Panc1 (cell line): ENCODE measurements at regions not wholly inside any gene's neighbourhood (a gene's known extent, or its start where the extent isn't known, plus 50 kb on each side); places are given as distances from the start of the nearest gene placed in this dataset.

Experiments used
- ATAC-seq: fragments of 200-7000 bp; cut with Tn5 transposase; 2 replicates; pipeline ENCODE4 v1.9.1; 2020; ENCODE audit warnings: mild to moderate bottlenecking, moderate library complexity
- BruUV-seq: library from RNA; stranded (reverse); fragments of 400-500 nt; replicated peaks from 2 replicates; lab custom pipeline; 2021; lab: Mats Ljungman, UMichigan
- CTCF ChIA-PET: fragments of 300-600 bp; sonication (Branson Sonifier 250); formaldehyde crosslinking; loops from one replicate; lab custom pipeline; 2022; ENCODE audit warnings: antibody characterized with exemption; lab: Charles Lee
- POLR2A ChIA-PET: fragments of 300-600 bp; sonication (Branson Sonifier 250); formaldehyde crosslinking; loops from one replicate; lab custom pipeline; 2022; ENCODE audit warnings: antibody characterized with exemption; lab: Charles Lee
- DNase-seq: peaks from one replicate; pipeline ENCODE4 v3.0.0-alpha.2; 2010; ENCODE audit warnings: low read depth, low spot score
- H3K27ac ChIP-seq: 2 replicates; pipeline ENCODE4 v1.5.1; 2011; ENCODE audit warnings: mild to moderate bottlenecking, low read length, inconsistent platforms
- H3K27me3 ChIP-seq: fragments of 200-500 bp; sonication (Bioruptor generic); 2 replicates; pipeline ENCODE4 v1.6.0; 2014; ENCODE audit warnings: low read length, inconsistent platforms; ENCODE audit not compliant: control insufficient read depth, insufficient read depth
- H3K36me3 ChIP-seq: fragments of 200-500 bp; sonication (Bioruptor generic); 2 replicates; pipeline ENCODE4 v1.5.1; 2014; ENCODE audit warnings: inconsistent platforms, mild to moderate bottlenecking, low read length, moderate library complexity; ENCODE audit not compliant: control insufficient read depth, insufficient read depth
- H3K4me1 ChIP-seq: 2 replicates; pipeline ENCODE4 v1.5.1; 2011; ENCODE audit warnings: inconsistent platforms, mild to moderate bottlenecking, low read length, moderate library complexity; ENCODE audit not compliant: control insufficient read depth, insufficient read depth
- H3K4me3 ChIP-seq, 2 experiments: 2 replicates each; pipeline ENCODE4 v1.5.1; 2011 to 2012; ENCODE audit warnings: low read depth in 2 of 2, low read length in 2 of 2, mild to moderate bottlenecking in 2 of 2, inconsistent platforms in 1 of 2, moderate library complexity in 1 of 2
- H3K9me3 ChIP-seq: fragments of 200-500 bp; sonication (Bioruptor generic); 2 replicates; pipeline ENCODE4 v1.5.1; 2014; ENCODE audit warnings: low read depth, mild to moderate bottlenecking, inconsistent platforms, low read length, moderate library complexity; ENCODE audit not compliant: control insufficient read depth, insufficient read depth
- POLR2AphosphoS5 ChIP-seq: IDR thresholded peaks from 2 replicates; pipeline ENCODE4 v1.6.1; 2012; ENCODE audit warnings: mild to moderate bottlenecking, low read depth, low read length, moderate library complexity
- SIN3A ChIP-seq: IDR thresholded peaks from 2 replicates; pipeline ENCODE4 v1.6.1; 2012; ENCODE audit warnings: low read depth, mild to moderate bottlenecking, low read length, moderate library complexity, borderline replicate concordance; ENCODE audit not compliant: insufficient read depth
- TCF7L2 ChIP-seq: IDR thresholded peaks from 2 replicates; pipeline ENCODE4 v1.6.1; 2011; ENCODE audit warnings: mild to moderate bottlenecking, low read depth, low read length, inconsistent platforms
- in situ Hi-C: cut with HindIII; loops from 2 replicates; pipeline ENCODE4 v1.10.0; 2016; ENCODE audit warnings: low sequenced_read_pairs, low pct_unique_long_range_greater_than_20kb
- intact Hi-C: fragments of 100-400 bp; cut with micrococcal nuclease; formaldehyde crosslinking; loops from one replicate; pipeline ENCODE4 v1.10.0; 2022; ENCODE audit not compliant: unreplicated experiment
- TF ChIP-seq, protein P1 (sequence below), 2 experiments: IDR thresholded peaks; 2 replicates each; pipeline ENCODE4 v1.6.1; 2011 to 2012; ENCODE audit warnings: low read depth in 2 of 2, control low read depth in 1 of 2, low read length in 1 of 2, mild to moderate bottlenecking in 1 of 2, moderate library complexity in 1 of 2; ENCODE audit not compliant: insufficient read depth in 1 of 2
- TF ChIP-seq, protein P2 (sequence below): fragments of 450-650 bp; IDR thresholded peaks from 2 replicates; pipeline ENCODE4 v1.5.1; 2017; ENCODE audit warnings: mild to moderate bottlenecking

DNA sequence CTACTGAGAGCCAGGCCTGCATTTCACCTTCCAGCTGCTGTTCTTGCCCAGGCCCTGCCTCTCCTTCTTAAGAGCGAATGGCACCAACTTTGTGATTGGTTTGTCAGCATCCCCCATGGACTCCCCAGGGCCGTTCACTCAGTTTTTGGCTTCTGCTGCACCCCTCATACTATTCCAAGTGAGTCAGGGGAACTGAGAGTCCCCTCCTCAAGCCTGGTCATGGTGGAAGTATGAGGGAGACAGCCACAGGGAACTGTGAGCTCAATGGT lies 62.4 kb upstream of the ANTXRL start:
- CTCF ChIA-PET = no interaction called here
- TF ChIP-seq SIN3A (no peak), TCF7L2 (no peak), POLR2AphosphoS5 (no peak)
- TF ChIP-seq, protein P1, sequence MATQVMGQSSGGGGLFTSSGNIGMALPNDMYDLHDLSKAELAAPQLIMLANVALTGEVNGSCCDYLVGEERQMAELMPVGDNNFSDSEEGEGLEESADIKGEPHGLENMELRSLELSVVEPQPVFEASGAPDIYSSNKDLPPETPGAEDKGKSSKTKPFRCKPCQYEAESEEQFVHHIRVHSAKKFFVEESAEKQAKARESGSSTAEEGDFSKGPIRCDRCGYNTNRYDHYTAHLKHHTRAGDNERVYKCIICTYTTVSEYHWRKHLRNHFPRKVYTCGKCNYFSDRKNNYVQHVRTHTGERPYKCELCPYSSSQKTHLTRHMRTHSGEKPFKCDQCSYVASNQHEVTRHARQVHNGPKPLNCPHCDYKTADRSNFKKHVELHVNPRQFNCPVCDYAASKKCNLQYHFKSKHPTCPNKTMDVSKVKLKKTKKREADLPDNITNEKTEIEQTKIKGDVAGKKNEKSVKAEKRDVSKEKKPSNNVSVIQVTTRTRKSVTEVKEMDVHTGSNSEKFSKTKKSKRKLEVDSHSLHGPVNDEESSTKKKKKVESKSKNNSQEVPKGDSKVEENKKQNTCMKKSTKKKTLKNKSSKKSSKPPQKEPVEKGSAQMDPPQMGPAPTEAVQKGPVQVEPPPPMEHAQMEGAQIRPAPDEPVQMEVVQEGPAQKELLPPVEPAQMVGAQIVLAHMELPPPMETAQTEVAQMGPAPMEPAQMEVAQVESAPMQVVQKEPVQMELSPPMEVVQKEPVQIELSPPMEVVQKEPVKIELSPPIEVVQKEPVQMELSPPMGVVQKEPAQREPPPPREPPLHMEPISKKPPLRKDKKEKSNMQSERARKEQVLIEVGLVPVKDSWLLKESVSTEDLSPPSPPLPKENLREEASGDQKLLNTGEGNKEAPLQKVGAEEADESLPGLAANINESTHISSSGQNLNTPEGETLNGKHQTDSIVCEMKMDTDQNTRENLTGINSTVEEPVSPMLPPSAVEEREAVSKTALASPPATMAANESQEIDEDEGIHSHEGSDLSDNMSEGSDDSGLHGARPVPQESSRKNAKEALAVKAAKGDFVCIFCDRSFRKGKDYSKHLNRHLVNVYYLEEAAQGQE (IDR thresholded peaks at IDR 0.05; ENCODE audit: insufficient read depth in 1 of 2, low read depth in 2 of 2, low read length in 1 of 2) = no peak
- TF ChIP-seq, protein P2, sequence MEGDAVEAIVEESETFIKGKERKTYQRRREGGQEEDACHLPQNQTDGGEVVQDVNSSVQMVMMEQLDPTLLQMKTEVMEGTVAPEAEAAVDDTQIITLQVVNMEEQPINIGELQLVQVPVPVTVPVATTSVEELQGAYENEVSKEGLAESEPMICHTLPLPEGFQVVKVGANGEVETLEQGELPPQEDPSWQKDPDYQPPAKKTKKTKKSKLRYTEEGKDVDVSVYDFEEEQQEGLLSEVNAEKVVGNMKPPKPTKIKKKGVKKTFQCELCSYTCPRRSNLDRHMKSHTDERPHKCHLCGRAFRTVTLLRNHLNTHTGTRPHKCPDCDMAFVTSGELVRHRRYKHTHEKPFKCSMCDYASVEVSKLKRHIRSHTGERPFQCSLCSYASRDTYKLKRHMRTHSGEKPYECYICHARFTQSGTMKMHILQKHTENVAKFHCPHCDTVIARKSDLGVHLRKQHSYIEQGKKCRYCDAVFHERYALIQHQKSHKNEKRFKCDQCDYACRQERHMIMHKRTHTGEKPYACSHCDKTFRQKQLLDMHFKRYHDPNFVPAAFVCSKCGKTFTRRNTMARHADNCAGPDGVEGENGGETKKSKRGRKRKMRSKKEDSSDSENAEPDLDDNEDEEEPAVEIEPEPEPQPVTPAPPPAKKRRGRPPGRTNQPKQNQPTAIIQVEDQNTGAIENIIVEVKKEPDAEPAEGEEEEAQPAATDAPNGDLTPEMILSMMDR = no peak
- POLR2A ChIA-PET = no interaction called here
- H3K27ac ChIP-seq = no peak overlapping the region
- H3K36me3 ChIP-seq = no peaks in the 10 kb centered on the region
- ATAC-seq = no peak
- intact Hi-C loops (no loop called here), in situ Hi-C loops (no loop called here)
- H3K4me1 ChIP-seq = peaks cover 7% of the 10 kb centered on the region; the same call in 1 of the 2 replicates
- H3K27me3 ChIP-seq = no peaks in the 10 kb centered on the region
- no peak overlapping the region for H3K4me3 ChIP-seq
- BruUV-seq = no TSS peak
- DNase-seq = no peak
- no peaks in the 10 kb centered on the region for H3K9me3 ChIP-seq

DNA sequence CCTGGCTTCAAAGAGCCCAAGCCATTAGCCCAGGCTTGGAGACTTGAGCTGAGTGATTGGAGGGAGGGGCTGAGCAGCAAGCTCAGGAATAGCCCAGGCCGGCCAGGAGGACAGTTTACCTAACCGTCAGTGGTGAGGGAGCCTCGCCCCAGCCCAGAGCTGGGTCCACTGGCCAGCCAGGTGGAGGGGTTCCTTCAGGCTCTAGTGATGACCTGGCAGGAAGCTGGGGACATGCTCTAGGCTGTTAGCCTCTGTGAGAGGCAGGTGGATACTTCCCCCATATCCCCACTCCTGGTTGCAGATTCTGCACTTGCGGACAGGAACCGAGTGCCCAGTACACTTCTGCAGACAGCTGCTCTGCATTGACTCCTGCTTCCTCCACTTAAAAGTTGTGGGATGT lies 61.2 kb upstream of the ANTXRL start:
- no TSS peak for BruUV-seq
- Histone ChIP-seq H3K36me3 (no peaks in the 10 kb centered on the region), H3K4me1 (peaks cover 7% of the 10 kb centered on the region; the same call in 1 of the 2 replicates), H3K27me3 (no peaks in the 10 kb centered on the region), H3K27ac (no peak overlapping the region), H3K4me3 (no peak overlapping the region), H3K9me3 (no peaks in the 10 kb centered on the region)
- POLR2A ChIA-PET = no interaction called here
- DNase-seq (no peak), ATAC-seq (no peak)
- CTCF ChIA-PET = no interaction called here
- in situ Hi-C loops (no loop called here), intact Hi-C loops (no loop called here)
- TF ChIP-seq POLR2AphosphoS5 (no peak), TCF7L2 (no peak), SIN3A (no peak)
- TF ChIP-seq, protein P2 = no peak
- TF ChIP-seq, protein P1 (IDR thresholded peaks at IDR 0.05; ENCODE audit: insufficient read depth in 1 of 2, low read depth in 2 of 2, low read length in 1 of 2) = no peak
